ENCODE measurements at regions not wholly inside any gene's neighbourhood (a gene's known extent, or its start where the extent isn't known, plus 50 kb on each side); places are given as distances from the start of the nearest gene placed in this dataset.

DNA sequence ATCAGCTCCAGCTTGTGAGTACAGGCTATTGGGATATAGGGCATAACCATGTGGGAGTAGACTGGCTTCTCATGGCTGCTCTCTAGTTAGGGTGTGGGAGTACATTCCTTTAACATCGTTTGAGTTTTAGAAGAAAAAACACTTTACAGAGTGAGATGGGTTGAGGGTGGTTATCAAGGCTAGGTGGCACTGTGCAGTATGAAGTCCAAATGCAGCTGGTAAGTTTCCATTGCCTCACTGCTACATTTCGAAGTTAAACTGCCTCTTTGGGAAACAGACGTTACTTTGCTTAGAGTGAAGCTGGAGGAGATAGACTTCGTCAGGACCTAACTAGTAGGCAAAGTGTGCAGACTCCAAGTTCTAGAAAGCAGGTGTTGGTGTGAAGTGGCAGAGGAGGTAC, 192.4 kb downstream of the SQOR start:
- no peak overlapping the region for H3K4me3 ChIP-seq (ENCODE audit: control insufficient read depth, low read depth, low read length)
- TF ChIP-seq, protein P1, sequence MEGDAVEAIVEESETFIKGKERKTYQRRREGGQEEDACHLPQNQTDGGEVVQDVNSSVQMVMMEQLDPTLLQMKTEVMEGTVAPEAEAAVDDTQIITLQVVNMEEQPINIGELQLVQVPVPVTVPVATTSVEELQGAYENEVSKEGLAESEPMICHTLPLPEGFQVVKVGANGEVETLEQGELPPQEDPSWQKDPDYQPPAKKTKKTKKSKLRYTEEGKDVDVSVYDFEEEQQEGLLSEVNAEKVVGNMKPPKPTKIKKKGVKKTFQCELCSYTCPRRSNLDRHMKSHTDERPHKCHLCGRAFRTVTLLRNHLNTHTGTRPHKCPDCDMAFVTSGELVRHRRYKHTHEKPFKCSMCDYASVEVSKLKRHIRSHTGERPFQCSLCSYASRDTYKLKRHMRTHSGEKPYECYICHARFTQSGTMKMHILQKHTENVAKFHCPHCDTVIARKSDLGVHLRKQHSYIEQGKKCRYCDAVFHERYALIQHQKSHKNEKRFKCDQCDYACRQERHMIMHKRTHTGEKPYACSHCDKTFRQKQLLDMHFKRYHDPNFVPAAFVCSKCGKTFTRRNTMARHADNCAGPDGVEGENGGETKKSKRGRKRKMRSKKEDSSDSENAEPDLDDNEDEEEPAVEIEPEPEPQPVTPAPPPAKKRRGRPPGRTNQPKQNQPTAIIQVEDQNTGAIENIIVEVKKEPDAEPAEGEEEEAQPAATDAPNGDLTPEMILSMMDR (conservative IDR thresholded peaks at IDR 0.05; ENCODE audit: control insufficient read depth, insufficient read depth, low read depth, low read length): no peak
- DNase-seq (ENCODE audit: low read depth): no peak

DNA sequence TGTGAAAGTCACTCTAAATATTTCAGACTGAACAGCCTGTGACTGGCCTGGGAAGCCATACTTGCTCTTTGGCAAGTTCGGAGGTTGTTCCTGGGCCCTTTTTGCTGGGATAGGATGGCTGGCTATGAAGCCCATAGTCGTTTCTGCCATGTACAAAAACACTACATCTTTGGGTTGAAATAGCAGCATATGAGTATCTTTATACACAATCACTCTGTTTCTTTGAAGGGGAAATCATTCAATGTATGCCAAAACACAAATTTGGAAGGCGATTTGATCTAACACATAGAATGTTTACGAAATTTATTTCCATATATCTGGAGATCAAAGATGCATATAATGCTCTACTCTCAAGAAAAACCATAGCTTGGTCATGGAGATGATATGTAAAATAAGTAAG, 192.9 kb downstream of the SQOR start:
- TF ChIP-seq, protein P1 (conservative IDR thresholded peaks at IDR 0.05; ENCODE audit: control insufficient read depth, insufficient read depth, low read depth, low read length): no peak
- DNase-seq (ENCODE audit: low read depth): no peak
- H3K4me3 ChIP-seq (ENCODE audit: control insufficient read depth, low read depth, low read length): no peak overlapping the region

DNA sequence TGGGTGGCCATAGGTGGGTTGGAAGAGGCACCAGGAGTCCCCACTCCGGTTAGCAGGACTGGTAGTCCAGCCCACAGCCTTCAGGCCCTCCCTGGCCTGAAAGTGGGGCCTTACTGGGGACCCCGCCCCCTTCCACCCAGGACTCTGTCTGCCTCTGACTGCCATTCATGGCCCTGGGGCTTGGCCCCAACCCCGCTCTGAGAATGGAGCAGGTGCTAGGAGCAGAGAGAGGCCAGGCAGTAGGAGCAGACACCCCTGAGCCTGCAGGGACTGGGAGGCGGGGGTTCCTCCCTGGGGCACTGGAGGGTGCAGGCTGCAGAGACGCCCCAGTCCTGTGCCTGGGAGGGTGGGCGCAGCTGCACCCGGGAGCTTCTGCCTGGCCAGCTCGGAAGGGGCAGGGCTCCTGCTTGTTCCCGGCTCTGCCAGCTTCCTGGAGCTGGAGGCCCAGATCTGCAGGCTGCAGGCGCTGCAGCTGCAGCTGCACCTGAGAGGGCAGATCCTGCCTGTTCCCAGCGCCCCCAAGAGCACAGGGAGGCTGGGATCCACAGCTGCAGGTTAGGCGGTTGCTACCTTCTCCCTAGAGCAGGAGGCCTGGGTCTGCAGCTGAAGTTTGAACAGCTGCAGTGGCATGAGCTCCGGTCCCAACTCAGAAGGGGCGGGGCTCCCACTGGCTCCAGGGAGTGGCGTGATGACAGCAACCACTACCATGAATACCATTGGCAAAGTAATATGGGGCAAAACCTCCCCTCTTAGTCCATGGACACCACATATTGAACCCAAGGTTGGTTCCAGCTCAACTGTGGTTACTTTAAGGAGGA, 194.7 kb downstream of the SQOR start:
- H3K4me3 ChIP-seq (ENCODE audit: control insufficient read depth, low read depth, low read length): no peak overlapping the region
- DNase-seq (ENCODE audit: low read depth): no peak
- TF ChIP-seq, protein P1 (conservative IDR thresholded peaks at IDR 0.05; ENCODE audit: control insufficient read depth, insufficient read depth, low read depth, low read length): no peak

DNA sequence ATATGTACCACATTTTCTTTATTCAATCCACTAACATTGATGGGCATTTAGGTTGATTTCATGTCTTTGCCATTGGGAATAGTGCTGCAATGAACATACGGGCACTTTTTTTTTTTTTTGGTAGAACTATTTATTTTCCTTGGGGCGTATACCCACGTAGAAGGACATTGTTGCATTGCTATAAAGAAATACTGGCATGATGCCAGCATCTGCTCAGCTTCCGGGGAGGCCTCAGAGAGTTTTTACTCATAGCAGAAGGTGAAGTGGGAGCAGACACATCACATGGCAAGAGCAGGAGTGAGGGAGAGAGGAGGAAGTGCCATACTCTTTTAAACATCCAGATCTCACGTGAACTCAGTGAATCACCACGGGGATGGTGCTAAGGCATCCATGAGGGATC, 197.0 kb downstream of the SQOR start:
- no peak for DNase-seq (ENCODE audit: low read depth)
- TF ChIP-seq, protein P1 (conservative IDR thresholded peaks at IDR 0.05; ENCODE audit: control insufficient read depth, insufficient read depth, low read depth, low read length): no peak
- H3K4me3 ChIP-seq (ENCODE audit: control insufficient read depth, low read depth, low read length): no peak overlapping the region

DNA sequence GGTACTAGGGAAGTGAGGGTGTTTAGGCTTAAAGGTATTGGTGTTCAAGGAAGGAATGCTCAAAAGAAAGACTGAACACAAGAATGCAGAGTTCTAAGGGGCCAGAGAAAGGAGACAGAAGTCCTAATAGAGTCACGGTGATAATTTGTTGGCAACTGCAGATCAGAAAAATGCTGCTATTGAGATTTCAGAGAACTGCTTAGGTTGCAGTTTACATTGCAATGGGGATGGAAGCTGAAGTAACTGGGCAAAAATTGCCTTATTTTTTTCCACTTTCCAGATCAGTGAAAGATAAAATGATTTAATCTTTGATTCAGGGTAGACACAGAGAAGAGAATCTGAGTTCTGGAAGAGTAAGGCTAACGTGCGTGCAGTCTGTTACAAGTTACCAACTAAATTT, 199.8 kb downstream of the SQOR start:
- TF ChIP-seq, protein P1 (conservative IDR thresholded peaks at IDR 0.05; ENCODE audit: control insufficient read depth, insufficient read depth, low read depth, low read length): no peak
- no peak for DNase-seq (ENCODE audit: low read depth)
- no peak overlapping the region for H3K4me3 ChIP-seq (ENCODE audit: control insufficient read depth, low read depth, low read length)

DNA sequence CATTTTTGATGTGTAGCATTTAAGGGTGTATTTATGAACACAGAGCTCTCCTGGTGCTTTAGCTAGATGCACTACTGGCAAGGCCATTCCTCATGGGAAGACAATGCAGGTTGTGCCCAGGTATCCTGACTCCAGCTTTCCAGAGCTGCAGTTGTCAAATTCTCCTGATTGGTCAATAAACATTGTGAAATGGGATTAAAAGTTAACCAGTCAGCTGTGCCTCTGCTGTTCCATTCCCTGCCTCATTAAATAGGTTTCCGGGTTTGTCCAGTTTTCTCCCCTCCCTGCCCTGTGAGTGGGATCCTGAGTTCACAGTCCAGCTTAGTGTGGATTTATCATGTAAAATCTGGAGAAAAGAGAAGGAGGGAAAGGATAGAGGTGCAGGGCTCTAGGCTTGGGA, 207.3 kb downstream of the SQOR start:
- TF ChIP-seq, protein P1 (conservative IDR thresholded peaks at IDR 0.05; ENCODE audit: control insufficient read depth, insufficient read depth, low read depth, low read length): no peak
- no peak overlapping the region for H3K4me3 ChIP-seq (ENCODE audit: control insufficient read depth, low read depth, low read length)
- DNase-seq (ENCODE audit: low read depth): no peak
